Testis (tissue), 2 donors: ENCODE measurements at regions not wholly inside any gene's neighbourhood (a gene's known extent, or its start where the extent isn't known, plus 50 kb on each side); places are given as distances from the start of the nearest gene placed in this dataset.

ENCODE experiments used
- DNase-seq: peaks from one replicate; pipeline ENCODE4 v3.0.0-alpha.2; 2019
- H3K27ac ChIP-seq, 2 donors: fragments of 200-600 bp; sonication (generic); one replicate each; pipeline ENCODE4 v1.5.1; 2019
- H3K27me3 ChIP-seq: fragments of 200-600 bp; sonication (generic); one replicate; pipeline ENCODE4 v1.5.1; 2019
- H3K36me3 ChIP-seq: fragments of 200-600 bp; sonication (generic); one replicate; pipeline ENCODE4 v1.5.1; 2017; ENCODE audit warnings: low read depth; ENCODE audit errors: missing control alignments
- H3K4me1 ChIP-seq: fragments of 200-600 bp; sonication (generic); one replicate; pipeline ENCODE4 v1.5.1; 2019
- H3K4me3 ChIP-seq, 2 donors: fragments of 200-600 bp; sonication (generic); one replicate each; pipeline ENCODE4 v1.5.1; 2017 to 2019
- H3K9me3 ChIP-seq: fragments of 200-600 bp; sonication (generic); one replicate; pipeline ENCODE4 v1.5.1; 2017
- CTCF ChIP-seq, 3 experiments: fragments of 450-650 bp in 2 of 3; fragments of 200-600 bp in 1 of 3; sonication (generic) in 1 of 3; IDR thresholded peaks; one replicate each; pipeline ENCODE4 v1.5.1; 2016 to 2019; ENCODE audit warnings: antibody characterized with exemption in 3 of 3, mild to moderate bottlenecking in 2 of 3, moderate library complexity in 1 of 3
- POLR2A ChIP-seq: fragments of 450-650 bp; IDR thresholded peaks from one replicate; pipeline ENCODE4 v1.6.1; 2017; ENCODE audit warnings: antibody characterized with exemption, mild to moderate bottlenecking, moderate library complexity
- WGBS, 2 donors: methylation state at CpG; one replicate each; pipeline ENCODE4 v1.1.5; 2018; 5-methylcytosine and 5-hydroxymethylcytosine counted together
- intact Hi-C: fragments of 100-400 bp; cut with DNase I; formaldehyde crosslinking; loops from one replicate; pipeline ENCODE4 v1.15.1; 2023; ENCODE audit warnings: low total_unique reads

- H3K27me3 ChIP-seq: no peaks in the 10 kb centered on the region
- intact Hi-C loops: loop anchor here (10.0 kb wide), 1 partner anchor 45 kb away; no protein-coding TSS in a partner anchor
- 85 to 89% methylated on average over 10 of the region's 10 CpGs for WGBS, 2 donors
- TF ChIP-seq POLR2A: no peak
- TF ChIP-seq CTCF (IDR thresholded peaks at IDR 0.05): no peak
- peaks cover 3% of the 10 kb centered on the region for H3K4me1 ChIP-seq
- no peaks in the 10 kb centered on the region for H3K36me3 ChIP-seq
- no peak for DNase-seq
- no peak overlapping the region for H3K27ac ChIP-seq
- no peaks in the 10 kb centered on the region for H3K9me3 ChIP-seq
- H3K4me3 ChIP-seq: no peak overlapping the region
Observed at GRCh38 chr9:740221-740620, 101.3 kb upstream of the DMRT1 start.

GRCh38 chr9:742104-742503 is 99.4 kb upstream of the DMRT1 start:
- 97 to 98% methylated on average over 9 to 16 of the region's 16 CpGs for WGBS, 2 donors
- H3K4me3 ChIP-seq: no peak overlapping the region
- no peaks in the 10 kb centered on the region for H3K36me3 ChIP-seq
- H3K27ac ChIP-seq: no peak overlapping the region
- H3K4me1 ChIP-seq: no peaks in the 10 kb centered on the region
- TF ChIP-seq CTCF (IDR thresholded peaks at IDR 0.05): no peak
- intact Hi-C loops: loop anchor here (10.0 kb wide), 1 partner anchor 47 kb away; no protein-coding TSS in a partner anchor
- DNase-seq: no peak
- H3K9me3 ChIP-seq: no peaks in the 10 kb centered on the region
- no peaks in the 10 kb centered on the region for H3K27me3 ChIP-seq

GRCh38 chr9:742914-743589 is 98.4 kb upstream of the DMRT1 start:
- intact Hi-C loops: loop anchor here (10.0 kb wide), 1 partner anchor 48 kb away; no protein-coding TSS in a partner anchor
- no peaks in the 10 kb centered on the region for H3K4me1 ChIP-seq
- no peaks in the 10 kb centered on the region for H3K36me3 ChIP-seq
- WGBS, 2 donors: 75 to 84% methylated on average over 8 of the region's 8 CpGs
- no peaks in the 10 kb centered on the region for H3K27me3 ChIP-seq
- H3K9me3 ChIP-seq: no peaks in the 10 kb centered on the region
- no peak for DNase-seq
- TF ChIP-seq POLR2A: no peak
- TF ChIP-seq CTCF (IDR thresholded peaks at IDR 0.05): no peak
- no peak overlapping the region for H3K27ac ChIP-seq
- no peak overlapping the region for H3K4me3 ChIP-seq

- intact Hi-C loops: loop anchor here (10.0 kb wide), 1 partner anchor 49 kb away; no protein-coding TSS in a partner anchor
- DNase-seq: no peak
- WGBS, 2 donors: 87 to 88% methylated on average over 9 of the region's 9 CpGs
- no peak overlapping the region for H3K4me3 ChIP-seq
- H3K27ac ChIP-seq: no peak overlapping the region
- no peaks in the 10 kb centered on the region for H3K4me1 ChIP-seq
- TF ChIP-seq CTCF (IDR thresholded peaks at IDR 0.05) (no peak), POLR2A (no peak)
- no peaks in the 10 kb centered on the region for H3K9me3 ChIP-seq
- no peaks in the 10 kb centered on the region for H3K36me3 ChIP-seq
- no peaks in the 10 kb centered on the region for H3K27me3 ChIP-seq
Observed at GRCh38 chr9:744046-744712, 97.3 kb upstream of the DMRT1 start.
